Stomach (tissue), 8 donors: ENCODE measurements at regions not wholly inside any gene's neighbourhood (a gene's known extent, or its start where the extent isn't known, plus 50 kb on each side); places are given as distances from the start of the nearest gene placed in this dataset.
"Not testable (repeated sequence)": the region's sequence is repeated elsewhere in the genome, so short reads cannot be mapped to it uniquely, and the experiment has no call there.

ENCODE experiments used
- DNase-seq, 2 donors: peaks; one replicate each; pipeline versions ENCODE4 v3.0.0 to v3.0.0-alpha.2; 2013 to 2019
- H3K27ac ChIP-seq, 5 donors: fragments of 200-600 bp in 4 of 5; sonication (generic) in 4 of 5; one replicate each; pipeline ENCODE4 v1.5.1; 2013 to 2019; ENCODE audit warnings: mild to moderate bottlenecking in 1 of 5, moderate library complexity in 1 of 5
- H3K27me3 ChIP-seq, 3 donors: fragments of 200-600 bp; sonication (generic); one replicate each; pipeline ENCODE4 v1.5.1; 2017 to 2019; ENCODE audit warnings: mixed run types in 1 of 3
- H3K36me3 ChIP-seq, 4 donors: fragments of 200-600 bp; sonication (generic); 1 replicate in 3 of 4; 2 replicates in 1 of 4; pipeline ENCODE4 v1.5.1; 2016 to 2019
- H3K4me1 ChIP-seq, 4 donors: fragments of 200-600 bp; sonication (generic); one replicate each; pipeline ENCODE4 v1.5.1; 2016 to 2019
- H3K4me3 ChIP-seq, 4 donors: fragments of 200-600 bp; sonication (generic) in 3 of 4; one replicate each; pipeline ENCODE4 v1.5.1; 2016 to 2019; ENCODE audit warnings: mild to moderate bottlenecking in 1 of 4
- H3K9me3 ChIP-seq, 4 donors: fragments of 200-600 bp; sonication (generic); one replicate each; pipeline ENCODE4 v1.5.1; 2016 to 2019
- CTCF ChIP-seq, 7 experiments: fragments of 450-650 bp in 4 of 7; fragments of 200-600 bp in 3 of 7; sonication (generic) in 3 of 7; IDR thresholded peaks; one replicate each; pipeline ENCODE4 v1.5.1; 2016 to 2019; ENCODE audit warnings: antibody characterized with exemption in 7 of 7, control low read depth in 2 of 7, mild to moderate bottlenecking in 1 of 7
- EP300 ChIP-seq: sonication (generic); formaldehyde crosslinking; IDR thresholded peaks from one replicate; pipeline ENCODE4 v1.6.1; 2017; ENCODE audit warnings: antibody characterized with exemption
- POLR2A ChIP-seq, 4 donors: fragments of 450-650 bp; IDR thresholded peaks; one replicate each; pipeline ENCODE4 v1.6.1; 2016; ENCODE audit warnings: antibody characterized with exemption in 4 of 4, control low read depth in 2 of 4, mild to moderate bottlenecking in 1 of 4, moderate library complexity in 1 of 4
- POLR2AphosphoS5 ChIP-seq, 3 donors: sonication (generic); formaldehyde crosslinking; IDR thresholded peaks; one replicate each; pipeline ENCODE4 v1.6.1; 2016; ENCODE audit warnings: antibody characterized with exemption in 3 of 3
- WGBS, 5 donors: extraction: QIAGEN DNeasy Blood & Tissue Kit in 3 of 5; methylation state at CpG; one replicate each; pipeline versions ENCODE4 v1.1.5 to v1.1.7; 2013 to 2018; 5-methylcytosine and 5-hydroxymethylcytosine counted together
- intact Hi-C: fragments of 100-400 bp; cut with DNase I; formaldehyde crosslinking; loops from one replicate; pipeline ENCODE4 v1.15.1; 2023; ENCODE audit warnings: low total_unique reads
- donor health status: healthy with polysubstance abuse.
- donor health status: Bipolar disorder and iron deficiency.
- donor health status: healthy.

DNA sequence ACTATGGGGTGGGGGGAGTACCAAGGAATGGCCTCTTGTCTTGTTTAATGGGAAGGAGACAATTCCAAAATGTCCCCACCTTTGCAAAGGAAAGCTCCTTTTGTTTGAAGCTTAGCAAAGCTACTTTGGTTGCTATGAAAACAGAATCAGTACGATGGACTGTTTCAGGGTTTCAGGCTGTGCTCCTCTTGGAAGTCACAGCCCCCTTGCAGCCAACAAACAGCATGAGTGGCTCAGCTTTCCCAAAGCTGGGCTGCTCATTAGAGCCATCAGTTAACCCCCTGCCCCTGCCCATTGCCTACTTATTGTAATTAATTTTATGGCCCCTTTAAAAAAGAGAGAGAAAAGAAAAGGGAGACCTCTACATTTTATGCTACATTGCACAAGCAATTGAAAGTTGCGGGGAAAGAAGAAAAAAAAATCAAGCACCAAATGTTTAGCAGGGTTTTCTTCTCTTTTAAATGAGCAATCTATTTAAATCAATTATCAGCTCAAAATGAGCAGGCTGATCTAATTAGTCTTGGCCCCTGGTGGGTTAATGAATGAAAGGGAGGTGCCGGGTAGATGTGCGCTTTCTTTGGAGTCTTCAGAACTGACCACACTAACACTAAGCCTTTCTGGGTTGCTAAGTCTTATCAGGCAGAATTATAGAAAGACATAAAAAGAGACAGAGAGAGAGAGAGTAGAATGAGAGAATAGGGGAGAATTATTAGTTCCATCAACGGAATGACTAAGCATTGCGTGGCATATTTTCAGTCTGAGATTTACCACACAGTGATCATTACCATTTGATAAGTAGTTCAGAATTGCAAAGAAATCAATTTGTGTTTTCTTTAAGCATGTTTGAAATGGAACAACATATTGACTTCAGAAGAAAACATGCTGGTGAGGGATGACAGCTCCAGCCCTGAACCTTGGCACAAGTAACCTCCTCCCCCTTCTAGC, 284.9 kb downstream of the INSIG2 start:
- no peaks in the 10 kb centered on the region for H3K4me1 ChIP-seq
- no peak for TF ChIP-seq POLR2AphosphoS5 (IDR thresholded peaks at IDR 0.05)
- TF ChIP-seq CTCF (IDR thresholded peaks at IDR 0.05): no peak
- no peak for TF ChIP-seq POLR2A (IDR thresholded peaks at IDR 0.05)
- no peak for TF ChIP-seq EP300
- DNase-seq: no peak
- H3K27me3 ChIP-seq: peaks cover 0 to 18% (median 0%) of the 10 kb centered on the region in 3 donors
- no peaks in the 10 kb centered on the region for H3K36me3 ChIP-seq
- H3K9me3 ChIP-seq: no peaks in the 10 kb centered on the region
- 70 to 85% (median 73%) methylated on average over 6 of the region's 6 CpGs for WGBS, 5 donors
- no peak overlapping the region for H3K27ac ChIP-seq
- intact Hi-C loops: no loop called here
- no peak overlapping the region for H3K4me3 ChIP-seq

- intact Hi-C loops: no loop called here
- peak in 1 of 2 donors; percentile 47 for DNase-seq
- Histone ChIP-seq H3K4me3 (no peak overlapping the region), H3K27ac (no peak overlapping the region), H3K9me3 (no peaks in the 10 kb centered on the region), H3K4me1 (no peaks in the 10 kb centered on the region), H3K27me3 (peaks cover 0 to 7% (median 0%) of the 10 kb centered on the region in 3 donors), H3K36me3 (no peaks in the 10 kb centered on the region)
- 16 to 38% (median 22%) methylated on average over 6 of the region's 6 CpGs for WGBS, 5 donors
- TF ChIP-seq CTCF (IDR thresholded peaks at IDR 0.05) (no peak), POLR2AphosphoS5 (IDR thresholded peaks at IDR 0.05) (no peak), POLR2A (IDR thresholded peaks at IDR 0.05) (no peak), EP300 (no peak)
Measured at GRCh38 chr2:118371515-118371914, 283.2 kb downstream of the INSIG2 start.

DNA sequence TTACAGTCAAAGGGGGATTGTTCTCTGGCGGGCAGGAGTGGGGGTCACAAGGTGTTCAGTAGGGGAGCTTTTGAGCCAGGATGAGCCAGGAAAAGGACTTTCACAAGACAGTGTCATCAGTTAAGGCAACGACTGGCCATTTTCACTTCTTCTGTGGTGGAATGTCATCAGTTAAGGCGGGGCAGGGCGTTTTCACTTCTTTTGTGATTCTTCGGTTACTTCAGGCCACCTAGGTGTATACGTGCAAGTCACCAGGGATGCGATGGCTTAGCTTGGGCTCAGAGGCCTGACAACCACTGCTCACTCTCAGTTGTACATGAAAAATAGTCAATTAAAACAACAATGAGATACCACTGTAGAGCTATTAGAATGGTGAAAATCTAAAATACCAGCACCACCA, 281.2 kb downstream of the INSIG2 start:
- H3K4me1 ChIP-seq, H3K36me3 ChIP-seq, H3K27ac ChIP-seq, intact Hi-C loops, DNase-seq, H3K9me3 ChIP-seq, H3K27me3 ChIP-seq, H3K4me3 ChIP-seq: not testable (repeated sequence)
- WGBS, 5 donors: 51 to 63% (median 60%) methylated on average over 7 of the region's 7 CpGs

DNA sequence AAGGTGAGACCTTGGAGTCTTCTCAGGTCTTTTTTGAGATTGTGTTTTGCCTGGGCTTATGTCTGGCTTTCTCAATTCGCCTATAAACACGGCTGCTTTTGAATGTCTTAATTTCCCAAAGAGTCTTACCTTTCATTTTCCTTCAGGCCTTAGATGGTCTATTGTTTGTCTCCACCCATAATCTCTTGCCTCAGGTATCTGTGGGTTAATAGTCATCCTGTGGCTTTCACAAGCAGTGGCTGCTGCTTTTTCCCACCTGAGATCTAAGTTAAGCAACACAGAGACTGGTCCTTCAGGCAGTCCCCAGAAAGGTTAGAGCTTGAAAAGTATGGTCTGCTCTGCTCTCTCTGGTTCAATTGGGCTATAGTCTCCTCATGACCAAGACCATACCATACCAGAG, 275.3 kb downstream of the INSIG2 start:
- TF ChIP-seq CTCF (IDR thresholded peaks at IDR 0.05) (no peak), POLR2A (IDR thresholded peaks at IDR 0.05) (no peak), POLR2AphosphoS5 (IDR thresholded peaks at IDR 0.05) (no peak), EP300 (no peak)
- 71 to 91% (median 90%) methylated on average over 2 of the region's 2 CpGs for WGBS, 5 donors
- Histone ChIP-seq H3K27ac (no peak overlapping the region), H3K27me3 (peaks cover 0 to under 1% (median 0%) of the 10 kb centered on the region in 3 donors), H3K4me1 (no peaks in the 10 kb centered on the region), H3K9me3 (no peaks in the 10 kb centered on the region), H3K4me3 (no peak overlapping the region), H3K36me3 (no peaks in the 10 kb centered on the region)
- DNase-seq: no peak
- intact Hi-C loops: no loop called here

DNA sequence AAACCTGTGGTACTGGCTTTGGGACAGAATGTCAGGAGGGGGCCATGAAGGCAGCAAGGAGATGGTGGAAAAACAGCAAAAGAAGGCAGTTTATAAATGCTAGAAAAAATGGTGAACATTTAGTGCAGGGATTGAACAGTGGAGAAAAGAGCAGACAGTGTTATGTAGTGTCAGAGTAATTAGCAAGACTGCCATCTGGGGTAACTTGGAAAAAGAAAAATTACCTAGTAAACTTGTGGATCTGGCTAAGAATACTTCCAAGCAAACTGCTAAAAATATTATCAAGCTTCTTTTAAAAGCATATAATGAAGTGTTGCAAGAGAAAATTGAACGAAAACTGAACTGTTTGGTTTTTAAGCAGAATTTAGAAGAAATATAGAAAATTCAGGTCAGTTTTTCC, 267.8 kb downstream of the INSIG2 start:
- Histone ChIP-seq H3K9me3 (peaks cover 0 to 9% (median 3%) of the 10 kb centered on the region in 4 donors), H3K4me1 (no peaks in the 10 kb centered on the region), H3K27ac (no peak overlapping the region), H3K36me3 (no peaks in the 10 kb centered on the region), H3K4me3 (no peak overlapping the region), H3K27me3 (no peaks in the 10 kb centered on the region)
- intact Hi-C loops: no loop called here
- no peak for DNase-seq
- no peak for TF ChIP-seq POLR2A (IDR thresholded peaks at IDR 0.05)
- TF ChIP-seq EP300: no peak
- no peak for TF ChIP-seq POLR2AphosphoS5 (IDR thresholded peaks at IDR 0.05)
- no peak for TF ChIP-seq CTCF (IDR thresholded peaks at IDR 0.05)
- 73 to 84% (median 81%) methylated on average over 1 of the region's 1 CpG for WGBS, 5 donors
